K562 (cell line): ENCODE measurements at regions not wholly inside any gene's neighbourhood (a gene's known extent, or its start where the extent isn't known, plus 50 kb on each side); places are given as distances from the start of the nearest gene placed in this dataset.

Experiments used
- ATAC-seq: fragments of 200-7000 bp; cut with Tn5 transposase; 3 replicates; pipeline ENCODE4 v1.9.1; 2020; ENCODE audit warnings: moderate library complexity
- BruUV-seq: library from RNA; stranded (reverse); fragments of 400-500 nt; replicated peaks from 2 replicates; lab custom pipeline; 2021; lab: Mats Ljungman, UMichigan
- CTCF ChIA-PET: fragments of 300-600 bp; formaldehyde crosslinking; extraction: SDS; loops from one replicate; lab custom pipeline; 2021; ENCODE audit warnings: low intra/inter-chr PET ratio; lab: Yijun Ruan, JAX
- POLR2A ChIA-PET: fragments of 300-600, 350-650 bp; sonication (Branson Sonifier 250); formaldehyde crosslinking; extraction: SDS; loops from one replicate; lab custom pipeline; 2021; ENCODE audit warnings: antibody characterized with exemption, inconsistent platforms; lab: Yijun Ruan, JAX
- DNase-seq, 4 experiments: peaks; one replicate each; pipeline versions ENCODE4 v3.0.0 to v3.0.0-alpha.2; 2011 to 2018; ENCODE audit warnings: low spot score in 3 of 4, mixed read lengths in 3 of 4; ENCODE audit errors: extremely low read depth in 1 of 4
- FAIRE-seq: peaks from 2 replicates; lab custom pipeline; 2011; peaks lifted over from hg19 to GRCh38; lab: Jason Lieb, UNC
- H2AFZ ChIP-seq: 2 replicates; pipeline ENCODE4 v1.6.0; 2011; ENCODE audit warnings: low read depth, low read length, control low read depth, inconsistent platforms
- H3K27ac ChIP-seq: fragments of 200-600 bp; 3 replicates; pipeline ENCODE4 v1.8.0; 2011; ENCODE audit warnings: low read depth, mild to moderate bottlenecking, control low read depth, inconsistent platforms, low read length, moderate library complexity, mixed read lengths; ENCODE audit errors: extremely low read depth
- H3K27me3 ChIP-seq, 2 experiments: fragments of 300-600 bp in 1 of 2; 2 replicates in 1 of 2; 3 replicates in 1 of 2; pipeline versions ENCODE4 v1.6.0 to v1.8.0; 2011; ENCODE audit warnings: inconsistent platforms in 2 of 2, low read length in 2 of 2, mild to moderate bottlenecking in 1 of 2, mixed read lengths in 1 of 2, moderate library complexity in 1 of 2; ENCODE audit not compliant: control insufficient read depth in 2 of 2, insufficient read depth in 2 of 2
- H3K36me3 ChIP-seq: fragments of 300-600 bp; 3 replicates; pipeline ENCODE4 v1.8.0; 2011; ENCODE audit warnings: mild to moderate bottlenecking, low read length, inconsistent platforms; ENCODE audit not compliant: control insufficient read depth, insufficient read depth
- H3K4me1 ChIP-seq, 2 experiments: fragments of 200-600 bp in 1 of 2; replicated peaks in 1 of 2; 2 replicates in 1 of 2; 3 replicates in 1 of 2; pipeline versions ENCODE4 v1.5.1 to v1.8.0; 2011; ENCODE audit warnings: inconsistent platforms in 2 of 2, low read length in 2 of 2, mild to moderate bottlenecking in 1 of 2, mixed read lengths in 1 of 2, moderate library complexity in 1 of 2; ENCODE audit not compliant: control insufficient read depth in 2 of 2, insufficient read depth in 2 of 2
- H3K4me2 ChIP-seq: 2 replicates; pipeline ENCODE4 v1.6.1; 2011; ENCODE audit warnings: low read length, control low read depth, inconsistent platforms, mixed read lengths; ENCODE audit not compliant: insufficient read depth
- H3K4me3 ChIP-seq: fragments of 200-600 bp; sonication (generic), shearing (Covaris generic); 2 replicates; pipeline ENCODE4 v1.5.1; 2016; ENCODE audit warnings: control low read depth, inconsistent platforms
- H3K79me2 ChIP-seq: fragments of 200-600 bp; 3 replicates; pipeline ENCODE4 v1.8.0; 2011; ENCODE audit warnings: low read length, inconsistent platforms; ENCODE audit not compliant: control insufficient read depth, insufficient read depth
- H3K9ac ChIP-seq, 2 experiments: 2 replicates each; pipeline versions ENCODE4 v1.6.0 to v1.6.1; 2011; ENCODE audit warnings: low read depth in 2 of 2, low read length in 2 of 2, control low read depth in 1 of 2, inconsistent platforms in 1 of 2, mild to moderate bottlenecking in 1 of 2, mixed read lengths in 1 of 2; ENCODE audit not compliant: insufficient read depth in 1 of 2
- H3K9me1 ChIP-seq: one replicate; pipeline ENCODE4 v1.6.0; 2011; ENCODE audit warnings: inconsistent platforms, mild to moderate bottlenecking, low read length, moderate library complexity; ENCODE audit not compliant: control insufficient read depth, insufficient read depth
- H3K9me3 ChIP-seq: replicated peaks from 2 replicates; pipeline ENCODE4 v1.5.1; 2011; ENCODE audit warnings: low read depth, low read length, inconsistent platforms; ENCODE audit not compliant: control insufficient read depth, insufficient read depth
- H4K20me1 ChIP-seq: replicated peaks from 2 replicates; pipeline ENCODE4 v1.6.1; 2011; ENCODE audit warnings: low read length, inconsistent platforms, mixed read lengths; ENCODE audit not compliant: control insufficient read depth, insufficient read depth
- CBX5 ChIP-seq: IDR thresholded peaks from 2 replicates; pipeline ENCODE4 v1.6.1; 2014; ENCODE audit warnings: low read depth, borderline replicate concordance
- EGR1 ChIP-seq: fragments of 450-650 bp; conservative IDR thresholded peaks from 2 replicates; pipeline ENCODE4 v1.6.1; 2017; ENCODE audit warnings: mild to moderate bottlenecking
- GATAD2B ChIP-seq: fragments of 450-650 bp; IDR thresholded peaks from 2 replicates; pipeline ENCODE4 v1.6.1; 2017; ENCODE audit warnings: mild to moderate bottlenecking, borderline replicate concordance
- GTF2E2 ChIP-seq: fragments of 200-800 bp; sonication (Bioruptor generic); IDR thresholded peaks from 2 replicates; pipeline ENCODE4 v1.6.1; 2016; ENCODE audit warnings: missing genetic modification characterization, missing compliant biosample characterization
- IRF9 ChIP-seq: fragments of 450-650 bp; IDR thresholded peaks from 2 replicates; pipeline ENCODE4 v1.6.1; 2016; ENCODE audit warnings: missing biosample characterization, missing genetic modification characterization
- SETDB1 ChIP-seq: IDR thresholded peaks from one replicate; pipeline ENCODE4 v1.6.1; 2012; ENCODE audit warnings: low read length, control low read depth, inconsistent platforms
- ZNF253 ChIP-seq: fragments of 250-450 bp; sonication (Bioruptor Pico); conservative IDR thresholded peaks from 2 replicates; pipeline ENCODE4 v1.6.1; 2021; ENCODE audit warnings: mild to moderate bottlenecking
- ZNF407 ChIP-seq: fragments of 450-650 bp; IDR thresholded peaks from 2 replicates; pipeline ENCODE4 v1.6.1; 2016; ENCODE audit warnings: low read depth
- WGBS: fragments of 100-300 bp; shearing (Covaris generic); methylation state at CpG from one replicate; pipeline ENCODE4 v1.1.6; 2016; ENCODE audit warnings: low coverage, mixed read lengths; ENCODE audit not compliant: insufficient coverage; ENCODE audit errors: missing lambda C conversion rate; 5-methylcytosine and 5-hydroxymethylcytosine counted together
- in situ Hi-C: fragments of 300-500 bp; cut with MboI; formaldehyde crosslinking; loops from 4 replicates; pipeline ENCODE4 v1.15.0; 2018; ENCODE audit warnings: inconsistent platforms, mixed read lengths
- intact Hi-C: fragments of 100-400 bp; cut with micrococcal nuclease; formaldehyde crosslinking; loops from 2 replicates; pipeline ENCODE4 v1.14.2; 2022

- H3K9ac ChIP-seq = no peak overlapping the region
- H3K4me1 ChIP-seq = no peaks in the 10 kb centered on the region
- FAIRE-seq (no peak), ATAC-seq (no peak), DNase-seq (no peak)
- H4K20me1 ChIP-seq = no peaks in the 10 kb centered on the region
- H3K4me3 ChIP-seq = no peak overlapping the region
- H3K27me3 ChIP-seq = no peaks in the 10 kb centered on the region
- intact Hi-C loops (loop anchor here (10.0 kb wide), 1 partner anchor 689 kb away; the partner anchor contains the start of gene FAT1), in situ Hi-C loops (no loop called here)
- no peaks in the 10 kb centered on the region for H3K79me2 ChIP-seq
- ChIA-PET POLR2A (no interaction called here), CTCF (no interaction called here)
- H3K27ac ChIP-seq = no peak overlapping the region
- no peak overlapping the region for H2AFZ ChIP-seq
- H3K9me1 ChIP-seq = no peaks in the 10 kb centered on the region
- TF ChIP-seq ZNF253 (CRISPR knock-in tag) = no peak
- TF ChIP-seq SETDB1 = no peak
- TF ChIP-seq EGR1 = no peak
- TF ChIP-seq GTF2E2 = no peak
- TF ChIP-seq IRF9 (tag) = no peak
- TF ChIP-seq GATAD2B = no peak
- TF ChIP-seq ZNF407 = no peak
- TF ChIP-seq CBX5 = no peak
- 5% methylated on average over 4 of the region's 4 CpGs for WGBS
- H3K9me3 ChIP-seq = no peaks in the 10 kb centered on the region
- no peak overlapping the region for H3K4me2 ChIP-seq
- no peaks in the 10 kb centered on the region for H3K36me3 ChIP-seq
- no TSS peak for BruUV-seq
These were observed 581.8 kb upstream of the ZFP42 start for GRCh38 chr4:187413564-187414358.
